CD14-positive monocyte (primary cell): ENCODE measurements at regions not wholly inside any gene's neighbourhood (a gene's known extent, or its start where the extent isn't known, plus 50 kb on each side); places are given as distances from the start of the nearest gene placed in this dataset.
"Not testable (repeated sequence)": the region's sequence is repeated elsewhere in the genome, so short reads cannot be mapped to it uniquely, and the experiment has no call there.

ENCODE experiments used
- DNase-seq, 3 donors: peaks; one replicate each; pipeline ENCODE4 v3.0.0-alpha.2; 2011 to 2022
- H2AFZ ChIP-seq: 2 replicates; pipeline ENCODE4 v1.6.0; 2012; ENCODE audit warnings: mild to moderate bottlenecking, low read depth, low read length, inconsistent platforms; ENCODE audit not compliant: insufficient read depth, poor library complexity, severe bottlenecking
- H3K27ac ChIP-seq, 2 donors: 1 replicate in 1 of 2; 2 replicates in 1 of 2; pipeline ENCODE4 v1.5.1; 2012 to 2013; ENCODE audit warnings: low read length in 2 of 2, control low read depth in 1 of 2, inconsistent platforms in 1 of 2, low read depth in 1 of 2, mild to moderate bottlenecking in 1 of 2
- H3K27me3 ChIP-seq, 2 donors: one replicate each; pipeline versions ENCODE4 v1.6.0 to v1.6.1; 2011 to 2013; ENCODE audit warnings: low read length in 2 of 2; ENCODE audit not compliant: control insufficient read depth in 2 of 2, insufficient read depth in 2 of 2
- H3K36me3 ChIP-seq, 2 donors: replicated peaks in 1 of 2; 1 replicate in 1 of 2; 2 replicates in 1 of 2; pipeline versions ENCODE4 v1.5.1 to v1.6.1; 2012 to 2013; ENCODE audit warnings: low read length in 2 of 2, control low read depth in 1 of 2, inconsistent platforms in 1 of 2, mild to moderate bottlenecking in 1 of 2; ENCODE audit not compliant: insufficient read depth in 2 of 2, control insufficient read depth in 1 of 2
- H3K4me1 ChIP-seq, 2 donors: 1 replicate in 1 of 2; 2 replicates in 1 of 2; pipeline versions ENCODE4 v1.5.1 to v1.6.1; 2012 to 2013; ENCODE audit warnings: low read length in 2 of 2, control low read depth in 1 of 2, inconsistent platforms in 1 of 2, mild to moderate bottlenecking in 1 of 2, moderate library complexity in 1 of 2; ENCODE audit not compliant: insufficient read depth in 2 of 2, control insufficient read depth in 1 of 2
- H3K4me2 ChIP-seq: replicated peaks from 2 replicates; pipeline ENCODE3; 2012; ENCODE audit warnings: low read length, moderate library complexity, mild to moderate bottlenecking; ENCODE audit not compliant: poor library complexity, severe bottlenecking; ENCODE audit errors: extremely low read depth
- H3K4me3 ChIP-seq, 3 experiments: fragments of 200-600 bp in 1 of 3; sonication (generic) in 1 of 3; replicated peaks in 1 of 3; 1 replicate in 2 of 3; 2 replicates in 1 of 3; pipeline ENCODE4 v1.5.1; 2011 to 2013; ENCODE audit warnings: low read length in 3 of 3, mild to moderate bottlenecking in 3 of 3, control low read depth in 2 of 3, low read depth in 2 of 3, inconsistent platforms in 1 of 3, moderate library complexity in 1 of 3
- H3K79me2 ChIP-seq: 2 replicates; pipeline ENCODE4 v1.6.0; 2012; ENCODE audit warnings: mild to moderate bottlenecking, control low read depth, inconsistent platforms, low read length, moderate library complexity; ENCODE audit not compliant: insufficient read depth
- H3K9ac ChIP-seq: 2 replicates; pipeline ENCODE4 v1.6.0; 2017; ENCODE audit warnings: low read length, mild to moderate bottlenecking; ENCODE audit not compliant: insufficient read depth, poor library complexity, severe bottlenecking
- H3K9me3 ChIP-seq, 2 donors: replicated peaks in 1 of 2; 1 replicate in 1 of 2; 2 replicates in 1 of 2; pipeline versions ENCODE4 v1.5.1 to v1.6.1; 2012 to 2013; ENCODE audit warnings: low read length in 2 of 2, control low read depth in 1 of 2; ENCODE audit not compliant: control insufficient read depth in 1 of 2, insufficient read depth in 1 of 2
- H4K20me1 ChIP-seq: 2 replicates; pipeline ENCODE4 v1.6.0; 2012; ENCODE audit warnings: mild to moderate bottlenecking, low read length, control low read depth, moderate library complexity; ENCODE audit not compliant: insufficient read depth
- H3K27ac Mint-ChIP-seq, 7 donors: one replicate each; pipeline ENCODE4 v1.8.0; 2020; ENCODE audit warnings: mild to moderate bottlenecking in 7 of 7, mixed read lengths in 7 of 7, moderate library complexity in 6 of 7, inconsistent platforms in 2 of 7
- H3K27me3 Mint-ChIP-seq, 3 donors: one replicate each; pipeline ENCODE4 v1.8.0; 2021 to 2022; ENCODE audit warnings: low read depth in 3 of 3, mild to moderate bottlenecking in 3 of 3, mixed read lengths in 3 of 3, moderate library complexity in 3 of 3, inconsistent platforms in 1 of 3
- H3K36me3 Mint-ChIP-seq, 2 donors: one replicate each; pipeline ENCODE4 v1.8.0; 2020; ENCODE audit warnings: mixed read lengths in 2 of 2, inconsistent platforms in 1 of 2, mild to moderate bottlenecking in 1 of 2
- H3K4me1 Mint-ChIP-seq: one replicate; pipeline ENCODE4 v1.8.0; 2020; ENCODE audit warnings: mild to moderate bottlenecking, mixed read lengths
- H3K4me3 Mint-ChIP-seq, 2 donors: one replicate each; pipeline ENCODE4 v1.8.0; 2020; ENCODE audit warnings: mild to moderate bottlenecking in 2 of 2, mixed read lengths in 2 of 2, moderate library complexity in 1 of 2
- H3K9me3 Mint-ChIP-seq, 7 donors: one replicate each; pipeline ENCODE4 v1.8.0; 2020 to 2022; ENCODE audit warnings: mixed read lengths in 7 of 7, mild to moderate bottlenecking in 6 of 7, moderate library complexity in 6 of 7, inconsistent platforms in 2 of 7
- WGBS: methylation state at CpG from one replicate; pipeline ENCODE4 v1.1.5; 2013; ENCODE audit warnings: missing lambda C conversion rate; ENCODE audit not compliant: insufficient coverage; 5-methylcytosine and 5-hydroxymethylcytosine counted together
- intact Hi-C, 2 donors: fragments of 100-400 bp; cut with micrococcal nuclease; formaldehyde crosslinking; loops; one replicate each; pipeline versions ENCODE4 v1.15.0 to v1.15.1; 2023
- TF ChIP-seq, protein P1 (sequence below): fragments of 200-600 bp; IDR thresholded peaks from one replicate; pipeline ENCODE4 v1.8.0; 2022; ENCODE audit warnings: antibody characterized with exemption, mild to moderate bottlenecking

GRCh38 chr7:81045491-81046030 lies 126.7 kb upstream of the SEMA3C start:
- no peak overlapping the region for H3K27ac Mint-ChIP-seq
- intact Hi-C loops: no loop called here
- no peaks in the 10 kb centered on the region for H4K20me1 ChIP-seq
- TF ChIP-seq, protein P1, sequence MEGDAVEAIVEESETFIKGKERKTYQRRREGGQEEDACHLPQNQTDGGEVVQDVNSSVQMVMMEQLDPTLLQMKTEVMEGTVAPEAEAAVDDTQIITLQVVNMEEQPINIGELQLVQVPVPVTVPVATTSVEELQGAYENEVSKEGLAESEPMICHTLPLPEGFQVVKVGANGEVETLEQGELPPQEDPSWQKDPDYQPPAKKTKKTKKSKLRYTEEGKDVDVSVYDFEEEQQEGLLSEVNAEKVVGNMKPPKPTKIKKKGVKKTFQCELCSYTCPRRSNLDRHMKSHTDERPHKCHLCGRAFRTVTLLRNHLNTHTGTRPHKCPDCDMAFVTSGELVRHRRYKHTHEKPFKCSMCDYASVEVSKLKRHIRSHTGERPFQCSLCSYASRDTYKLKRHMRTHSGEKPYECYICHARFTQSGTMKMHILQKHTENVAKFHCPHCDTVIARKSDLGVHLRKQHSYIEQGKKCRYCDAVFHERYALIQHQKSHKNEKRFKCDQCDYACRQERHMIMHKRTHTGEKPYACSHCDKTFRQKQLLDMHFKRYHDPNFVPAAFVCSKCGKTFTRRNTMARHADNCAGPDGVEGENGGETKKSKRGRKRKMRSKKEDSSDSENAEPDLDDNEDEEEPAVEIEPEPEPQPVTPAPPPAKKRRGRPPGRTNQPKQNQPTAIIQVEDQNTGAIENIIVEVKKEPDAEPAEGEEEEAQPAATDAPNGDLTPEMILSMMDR: no peak
- no peaks in the 10 kb centered on the region for H3K4me1 ChIP-seq
- no peak overlapping the region for H3K4me2 ChIP-seq
- no peaks in the 10 kb centered on the region for H3K27me3 ChIP-seq
- H3K9ac ChIP-seq: no peak overlapping the region
- peaks cover 12 to 57% (median 32%) of the 10 kb centered on the region in 7 donors for H3K9me3 Mint-ChIP-seq
- H2AFZ ChIP-seq: no peak overlapping the region
- no peaks in the 10 kb centered on the region for H3K36me3 ChIP-seq
- H3K36me3 Mint-ChIP-seq: no peaks in the 10 kb centered on the region
- H3K27me3 Mint-ChIP-seq: peaks cover 0 to 3% (median 1%) of the 10 kb centered on the region in 3 donors
- no peak overlapping the region for H3K4me3 Mint-ChIP-seq
- no peak for DNase-seq
- no peak overlapping the region for H3K4me3 ChIP-seq
- no peaks in the 10 kb centered on the region for H3K4me1 Mint-ChIP-seq
- H3K27ac ChIP-seq: no peak overlapping the region
- H3K79me2 ChIP-seq: no peaks in the 10 kb centered on the region
- peaks cover 4 to 40% of the 10 kb centered on the region in 2 donors for H3K9me3 ChIP-seq

- H3K27me3 Mint-ChIP-seq, H3K4me3 ChIP-seq, H3K79me2 ChIP-seq, H3K27ac ChIP-seq, H3K27me3 ChIP-seq, H3K4me1 ChIP-seq, H3K4me2 ChIP-seq, H3K36me3 Mint-ChIP-seq, H4K20me1 ChIP-seq, H3K4me1 Mint-ChIP-seq, DNase-seq, H3K9ac ChIP-seq, intact Hi-C loops, H2AFZ ChIP-seq, H3K27ac Mint-ChIP-seq, H3K4me3 Mint-ChIP-seq, H3K36me3 ChIP-seq: not testable (repeated sequence)
- peaks cover 8 to 45% (median 33%) of the 10 kb centered on the region in 7 donors for H3K9me3 Mint-ChIP-seq
- 93% methylated on average over 15 of the region's 21 CpGs for WGBS
- peaks cover 4 to 38% of the 10 kb centered on the region in 2 donors for H3K9me3 ChIP-seq
Measured at GRCh38 chr7:81042646-81043045, 123.8 kb upstream of the SEMA3C start.
